SK-N-MC (cell line): ENCODE measurements at regions not wholly inside any gene's neighbourhood (a gene's known extent, or its start where the extent isn't known, plus 50 kb on each side); places are given as distances from the start of the nearest gene placed in this dataset.

Source experiments
- EZH2 ChIP-seq: fragments of 200-600 bp; sonication (generic); IDR thresholded peaks from one replicate; pipeline ENCODE4 v1.6.1; 2017; ENCODE audit warnings: antibody characterized with exemption
- FOXP2 ChIP-seq: optimal IDR thresholded peaks from 2 replicates; pipeline ENCODE3; 2011; ENCODE audit warnings: mild to moderate bottlenecking, moderate library complexity; ENCODE audit not compliant: insufficient read depth; ENCODE audit errors: extremely low read length, control extremely low read depth
- POLR2AphosphoS5 ChIP-seq: IDR thresholded peaks from 2 replicates; pipeline ENCODE4 v1.6.1; 2012; ENCODE audit warnings: mild to moderate bottlenecking, low read depth, low read length, borderline replicate concordance

DNA sequence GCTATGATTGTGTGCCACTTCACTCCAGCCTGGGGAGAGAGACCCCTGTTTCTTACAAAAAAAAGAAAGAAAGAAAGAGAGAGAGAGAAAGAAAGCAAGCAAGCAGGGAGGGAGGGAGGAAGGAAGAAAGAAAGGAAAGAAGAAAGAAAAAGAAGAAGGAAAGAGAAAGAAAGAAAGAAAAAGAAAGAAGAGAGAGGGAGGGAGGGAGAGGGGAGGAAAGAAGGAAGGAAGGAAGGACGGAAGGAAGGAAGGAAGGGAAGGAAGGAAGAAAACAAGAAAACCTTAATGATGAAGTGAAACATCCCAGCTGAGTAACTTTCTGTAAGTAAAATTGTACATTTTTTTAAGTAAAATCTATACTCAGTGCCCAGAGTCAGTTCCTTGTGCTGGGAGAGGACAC is 75.5 kb upstream of the GLS start:
- TF ChIP-seq EZH2 (no peak), POLR2AphosphoS5 (no peak), FOXP2 (no peak)
